COR-L47 (cell line): ENCODE measurements at regions not wholly inside any gene's neighbourhood (a gene's known extent, or its start where the extent isn't known, plus 50 kb on each side); places are given as distances from the start of the nearest gene placed in this dataset.
"Not testable (repeated sequence)": the region's sequence is repeated elsewhere in the genome, so short reads cannot be mapped to it uniquely, and the experiment has no call there.

ENCODE experiments used
- DNase-seq: peaks from one replicate; lab custom pipeline; 2025; lab: John Stamatoyannopoulos, UW

- peak; percentile 87 for DNase-seq
Observed at GRCh38 chr1:8169364-8170058, 143.4 kb upstream of the ERRFI1 start.

- no peak for DNase-seq
Observed at GRCh38 chr1:8167936-8168335, 141.8 kb upstream of the ERRFI1 start.

- no peak for DNase-seq
Observed at GRCh38 chr1:8166406-8166805, 140.3 kb upstream of the ERRFI1 start.

- DNase-seq = no peak
Observed at GRCh38 chr1:8165595-8166360, 139.7 kb upstream of the ERRFI1 start.

- no peak for DNase-seq
Observed at GRCh38 chr1:8164670-8165069, 138.6 kb upstream of the ERRFI1 start.

- DNase-seq = no peak
Observed at GRCh38 chr1:8163039-8163438, 136.9 kb upstream of the ERRFI1 start.

GRCh38 chr1:8162168-8162567 lies 136.1 kb upstream of the ERRFI1 start:
- no peak for DNase-seq

GRCh38 chr1:8161546-8162105 lies 135.5 kb upstream of the ERRFI1 start:
- no peak for DNase-seq

GRCh38 chr1:8159470-8160024 lies 133.4 kb upstream of the ERRFI1 start:
- DNase-seq = no peak

- no peak for DNase-seq
Observed at GRCh38 chr1:8158995-8159394, 132.9 kb upstream of the ERRFI1 start.

- no peak for DNase-seq
Observed at GRCh38 chr1:8157765-8158164, 131.7 kb upstream of the ERRFI1 start.

- no peak for DNase-seq
Observed at GRCh38 chr1:8155528-8156186, 129.5 kb upstream of the ERRFI1 start.

GRCh38 chr1:8154621-8155052 lies 128.5 kb upstream of the ERRFI1 start:
- peak; percentile 47 for DNase-seq

- DNase-seq = no peak
Observed at GRCh38 chr1:8153961-8154360, 127.9 kb upstream of the ERRFI1 start.

GRCh38 chr1:8152731-8153702 lies 126.9 kb upstream of the ERRFI1 start:
- DNase-seq = no peak

- DNase-seq = no peak
Observed at GRCh38 chr1:8151647-8152046, 125.5 kb upstream of the ERRFI1 start.

GRCh38 chr1:8149756-8150155 lies 123.6 kb upstream of the ERRFI1 start:
- not testable (repeated sequence) for DNase-seq

- DNase-seq = no peak
Observed at GRCh38 chr1:8147956-8148355, 121.8 kb upstream of the ERRFI1 start.

GRCh38 chr1:8146257-8146855 lies 120.2 kb upstream of the ERRFI1 start:
- DNase-seq = no peak

- DNase-seq = no peak
Observed at GRCh38 chr1:8145545-8146202, 119.6 kb upstream of the ERRFI1 start.
